ENCODE measurements at regions not wholly inside any gene's neighbourhood (a gene's known extent, or its start where the extent isn't known, plus 50 kb on each side); places are given as distances from the start of the nearest gene placed in this dataset.
"Not testable (repeated sequence)": the region's sequence is repeated elsewhere in the genome, so short reads cannot be mapped to it uniquely, and the experiment has no call there.

DNA sequence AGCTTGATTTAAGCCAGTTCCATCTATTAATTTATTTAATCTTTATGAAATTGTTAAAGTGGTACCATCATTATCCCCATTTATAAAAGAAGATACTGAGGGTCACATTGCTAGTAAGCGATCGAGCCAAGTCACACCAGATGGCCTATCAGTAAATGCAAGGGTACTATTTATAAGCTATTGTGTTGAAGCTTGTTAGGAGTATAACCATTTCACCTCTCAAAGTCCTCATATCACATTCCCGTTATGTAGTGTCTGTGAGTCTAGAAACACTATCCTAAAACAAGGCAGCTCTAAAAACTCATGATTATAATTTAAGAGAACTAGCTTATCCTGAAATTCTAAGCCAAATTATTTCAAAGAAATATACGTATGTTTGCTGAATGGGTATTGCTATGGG, 1161.8 kb downstream of the EFNA5 start:
- DNase-seq (ENCODE audit: low read depth in 2 of 3, low spot score in 2 of 3): no peak

DNA sequence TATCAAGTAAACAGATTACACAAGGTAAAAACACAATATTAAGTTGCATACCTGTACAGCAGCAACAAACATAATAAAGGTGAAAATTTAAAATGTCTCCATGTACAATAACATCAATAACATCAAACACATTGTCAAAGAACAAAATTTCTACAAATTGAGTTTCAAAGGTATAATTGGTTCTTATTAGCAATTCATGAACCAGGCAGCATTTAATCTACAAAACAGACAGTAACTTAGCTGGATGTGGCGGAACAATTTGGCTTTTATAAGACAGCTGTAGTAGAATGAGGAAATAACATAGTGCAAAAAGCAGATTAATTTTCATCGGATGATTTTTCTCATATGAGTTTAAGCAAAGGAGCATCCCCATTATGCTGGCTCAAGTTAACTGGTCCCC, 1176.8 kb downstream of the EFNA5 start:
- DNase-seq (ENCODE audit: low read depth in 2 of 3, low spot score in 2 of 3): no peak

DNA sequence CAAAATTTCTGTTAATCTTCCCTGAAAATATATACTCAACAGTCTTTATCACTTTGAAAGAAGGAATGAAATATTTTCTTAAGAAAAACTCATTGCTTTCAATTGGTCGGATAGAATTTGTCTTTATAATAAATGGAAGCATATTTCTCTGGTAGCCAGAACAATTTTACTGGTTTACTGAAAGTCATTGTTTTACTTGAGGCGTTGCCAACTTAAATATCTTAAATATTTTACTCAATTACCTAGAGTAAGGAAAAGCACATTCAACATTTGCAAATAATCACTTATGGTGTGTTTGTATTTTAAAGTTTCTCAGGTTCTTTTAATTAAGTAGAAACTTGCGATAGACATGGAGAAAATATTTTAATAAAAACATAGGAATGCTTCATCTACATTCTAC, 1181.7 kb downstream of the EFNA5 start:
- DNase-seq (ENCODE audit: low read depth in 2 of 3, low spot score in 2 of 3): no peak

DNA sequence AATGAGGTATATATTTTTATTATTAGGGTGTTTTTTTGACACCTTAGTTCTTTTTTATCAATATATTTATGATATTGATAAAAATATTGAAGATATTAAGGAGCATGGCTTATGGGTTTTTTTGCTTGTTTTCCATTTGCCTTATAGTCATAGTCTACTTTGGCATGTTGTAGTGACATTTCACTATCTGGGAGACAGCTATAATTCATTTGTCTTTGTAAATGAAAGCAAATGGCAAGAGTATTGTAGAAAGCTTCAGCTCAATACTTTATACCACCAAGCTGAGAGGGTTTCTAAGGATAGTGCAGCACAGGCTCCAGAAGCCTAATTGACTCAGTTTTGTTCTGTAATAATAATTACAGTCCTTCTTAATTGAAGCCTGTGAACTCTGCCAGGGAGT, 1182.3 kb downstream of the EFNA5 start:
- no peak for DNase-seq (ENCODE audit: low read depth in 2 of 3, low spot score in 2 of 3)

DNA sequence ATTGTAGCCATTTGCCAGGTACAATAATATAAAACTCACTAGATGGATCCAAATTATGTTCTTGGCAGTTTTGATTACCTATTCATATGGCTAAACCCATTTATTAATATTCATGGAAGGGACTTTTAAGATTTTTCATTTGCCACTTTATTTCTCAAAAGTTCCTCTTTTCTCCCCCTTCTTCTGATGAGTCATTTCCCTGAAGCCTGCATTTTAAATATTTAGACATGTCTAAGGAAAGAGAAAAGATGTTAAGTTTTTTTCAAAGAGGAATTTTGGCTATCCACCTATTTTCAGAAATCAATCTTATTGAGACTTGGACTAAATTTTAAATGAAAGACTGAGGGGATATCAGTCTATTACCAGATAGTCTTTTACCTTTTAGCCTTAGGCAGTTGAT, 1189.4 kb downstream of the EFNA5 start:
- peak in 2 of 3 donors; percentile 13 to 16 for DNase-seq (ENCODE audit: low read depth in 2 of 3, low spot score in 2 of 3)

DNA sequence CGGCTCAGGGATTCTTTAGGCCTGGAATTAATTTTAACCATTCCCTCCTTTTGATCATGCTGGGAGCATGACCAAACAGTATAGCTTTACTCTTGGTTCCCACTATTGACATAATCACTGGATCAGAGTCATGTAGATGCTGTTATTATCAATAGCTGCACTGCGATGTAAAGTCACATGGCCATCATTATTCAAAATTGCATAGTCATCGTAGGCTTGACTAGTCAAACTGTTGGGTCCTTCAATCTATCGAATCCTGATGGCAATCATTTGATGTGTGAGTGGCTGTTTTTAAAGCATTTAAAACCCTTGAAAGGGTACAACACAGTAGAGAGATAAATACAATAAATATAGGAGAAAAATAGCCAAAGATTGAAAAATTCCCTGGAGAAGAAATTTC, 1194.1 kb downstream of the EFNA5 start:
- no peak for DNase-seq (ENCODE audit: low read depth in 2 of 3, low spot score in 2 of 3)

DNA sequence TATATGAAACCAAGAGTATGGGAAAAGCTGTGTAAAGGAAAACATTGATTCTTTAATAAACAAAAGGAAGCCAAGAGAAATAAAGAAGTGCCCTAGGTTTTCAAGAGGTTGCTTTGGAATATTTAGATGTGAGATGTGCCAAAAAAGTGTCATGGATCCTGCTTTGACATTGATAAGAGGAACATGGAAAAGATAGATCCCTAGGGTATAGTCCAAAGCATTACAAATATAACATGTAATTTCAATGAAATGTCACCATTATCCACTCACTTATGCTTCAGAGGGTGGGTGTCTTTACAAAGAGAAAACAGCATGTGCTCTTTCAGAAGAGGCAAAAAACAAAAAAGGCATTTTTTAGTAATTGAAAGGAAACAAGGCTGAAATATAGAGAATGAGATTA, 1196.7 kb downstream of the EFNA5 start:
- no peak for DNase-seq (ENCODE audit: low read depth in 2 of 3, low spot score in 2 of 3)

DNA sequence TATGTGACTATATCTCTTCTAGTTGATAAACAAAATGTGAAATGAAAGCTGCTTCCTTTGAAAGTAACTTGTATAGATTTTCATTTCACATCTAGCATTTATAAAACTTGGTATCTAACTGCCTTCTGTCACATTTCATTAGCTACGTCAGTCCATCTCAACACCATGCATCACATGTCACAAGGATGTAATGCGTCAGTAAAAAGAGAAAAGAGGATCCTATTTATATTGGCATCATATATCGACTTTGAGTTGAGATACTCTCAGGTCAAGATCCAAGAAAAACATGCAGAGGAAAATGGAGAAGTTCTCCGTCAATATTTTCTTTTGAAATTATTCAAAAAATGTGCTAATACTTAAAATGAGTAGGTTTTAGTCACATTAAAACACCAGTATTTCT, 1211.2 kb downstream of the EFNA5 start:
- no peak for DNase-seq (ENCODE audit: low read depth in 2 of 3, low spot score in 2 of 3)

DNA sequence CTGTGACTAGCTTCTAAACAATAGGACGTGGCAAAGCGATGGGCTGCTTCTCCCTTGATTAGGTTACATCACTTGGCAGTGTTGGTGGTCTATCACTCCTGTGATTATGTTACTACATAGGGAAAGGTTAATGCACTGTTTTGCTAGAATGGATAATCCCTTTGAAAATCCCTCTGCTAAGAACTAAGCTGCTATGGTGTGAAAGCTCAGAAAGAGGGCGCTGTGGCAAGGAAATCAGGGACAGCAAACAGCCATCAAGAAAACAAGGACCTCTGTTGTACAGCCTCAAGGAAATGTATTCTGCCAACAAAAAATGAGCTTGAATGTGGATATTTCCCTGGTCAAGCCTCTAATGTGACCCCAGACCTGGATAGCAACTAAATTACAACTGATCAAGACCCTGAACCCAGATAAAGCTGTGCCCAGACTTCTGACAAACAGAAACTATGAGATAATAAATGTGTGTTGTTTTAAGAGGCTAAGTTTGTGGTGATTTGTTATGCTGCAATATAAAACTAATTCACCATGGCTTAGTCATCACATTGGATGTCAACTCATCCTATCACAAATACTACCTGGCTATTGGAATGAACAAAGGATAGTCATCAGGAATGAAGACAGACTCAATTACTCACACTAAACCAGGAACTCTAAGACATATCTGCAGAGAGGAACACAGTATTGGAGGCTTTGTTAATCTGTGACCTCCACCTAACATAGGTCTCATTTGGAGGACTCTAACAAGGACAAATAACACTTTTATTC, 1215.9 kb downstream of the EFNA5 start:
- peak in 2 of 3 donors; percentile 3 to 31 for DNase-seq (ENCODE audit: low read depth in 2 of 3, low spot score in 2 of 3)

DNA sequence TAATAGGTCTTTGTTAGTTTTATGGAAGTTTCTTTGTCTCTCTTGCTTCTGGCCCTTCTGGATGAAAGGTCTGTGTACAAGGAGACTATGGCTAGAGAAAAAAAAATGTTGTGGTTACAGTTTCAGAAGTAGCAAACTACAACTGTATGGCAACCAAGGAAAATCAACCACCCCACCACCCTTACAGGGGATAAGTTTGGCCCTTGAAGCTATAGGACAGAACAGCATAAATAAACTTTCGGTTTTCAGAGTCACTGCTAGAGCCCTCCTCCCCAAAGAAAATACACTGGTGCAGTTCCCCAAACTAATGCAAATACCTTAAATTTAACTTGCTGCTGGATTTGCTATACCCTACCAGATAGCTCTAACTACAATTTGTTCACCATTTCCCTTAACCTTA, 1216.7 kb downstream of the EFNA5 start:
- DNase-seq (ENCODE audit: low read depth in 2 of 3, low spot score in 2 of 3): no peak

DNA sequence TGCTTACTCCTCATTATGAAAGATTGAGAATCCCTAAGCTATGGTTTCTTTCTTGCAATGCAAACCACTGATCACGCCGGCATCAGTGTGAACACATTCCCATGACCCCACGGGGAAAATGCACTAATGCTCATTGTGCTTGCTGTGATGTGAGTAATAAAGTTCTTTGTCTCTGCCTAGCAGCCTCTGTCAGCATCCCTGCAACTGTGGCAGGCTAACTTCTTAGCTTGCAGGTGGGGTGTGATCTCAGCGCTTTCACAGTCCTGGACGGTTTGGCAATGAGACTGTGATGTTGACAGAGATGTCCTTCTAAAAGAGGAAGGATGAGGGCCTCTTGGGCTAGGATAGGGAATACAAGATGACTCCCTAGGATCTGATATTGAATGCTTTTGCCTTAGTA, 1218.7 kb downstream of the EFNA5 start:
- no peak for DNase-seq (ENCODE audit: low read depth in 2 of 3, low spot score in 2 of 3)

DNA sequence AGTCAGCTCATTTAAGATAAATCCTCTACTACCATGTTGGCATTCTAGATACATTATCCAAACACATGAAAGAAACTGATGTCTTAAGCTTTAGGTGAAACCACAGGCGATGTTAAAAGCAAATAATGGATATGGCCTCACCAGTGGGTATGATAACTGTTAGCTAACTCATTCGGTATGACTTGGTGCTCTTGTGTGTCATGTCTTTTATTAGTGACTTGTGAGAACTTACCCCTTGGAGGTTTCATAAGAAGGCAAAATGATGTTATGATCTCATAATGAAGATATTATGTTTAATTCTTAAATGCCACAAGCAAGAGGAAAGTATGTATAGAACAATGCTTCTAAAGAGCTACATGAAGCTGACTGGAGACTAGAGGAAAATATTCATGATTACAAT, 1227.0 kb downstream of the EFNA5 start:
- DNase-seq (ENCODE audit: low read depth in 2 of 3, low spot score in 2 of 3): no peak

DNA sequence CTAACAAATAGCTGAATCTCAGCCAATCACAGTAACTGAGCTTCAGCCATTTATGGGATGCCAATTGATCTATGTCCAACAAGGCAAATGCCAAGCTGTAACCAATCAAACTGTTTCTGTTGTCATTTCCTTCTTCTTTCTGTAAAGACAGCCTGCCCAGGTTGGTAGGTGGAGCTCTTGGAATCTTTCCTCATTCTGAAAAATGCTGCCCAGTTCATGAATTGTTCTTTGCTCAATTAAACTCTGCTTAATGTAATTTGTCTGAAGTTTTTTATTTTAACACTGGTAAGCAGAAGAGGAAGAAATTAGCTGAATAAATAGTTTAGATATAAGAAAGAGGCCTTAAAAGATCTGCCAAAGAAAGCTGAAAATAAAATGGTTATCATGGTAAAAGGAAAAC, 1235.6 kb downstream of the EFNA5 start:
- no peak for DNase-seq (ENCODE audit: low read depth in 2 of 3, low spot score in 2 of 3)

DNA sequence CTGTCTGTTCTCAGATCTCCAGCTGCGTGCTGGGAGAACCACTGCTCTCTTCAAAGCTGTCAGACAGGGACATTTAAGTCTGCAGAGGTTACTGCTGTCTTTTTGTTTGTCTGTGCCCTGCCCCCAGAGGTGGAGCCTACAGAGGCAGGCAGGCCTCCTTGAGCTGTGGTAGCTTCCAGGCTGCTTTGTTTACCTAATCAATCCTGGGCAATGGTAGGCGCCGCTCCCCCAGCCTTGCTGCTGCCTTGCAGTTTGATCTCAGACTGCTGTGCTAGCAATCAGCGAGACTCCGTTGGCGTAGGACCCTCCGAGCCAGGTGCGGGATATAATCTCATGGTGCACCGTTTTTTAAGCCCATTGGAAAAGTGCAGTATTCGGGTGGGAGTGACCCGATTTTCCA, 1240.0 kb downstream of the EFNA5 start:
- not testable (repeated sequence) for DNase-seq (ENCODE audit: low read depth in 2 of 3, low spot score in 2 of 3)

DNA sequence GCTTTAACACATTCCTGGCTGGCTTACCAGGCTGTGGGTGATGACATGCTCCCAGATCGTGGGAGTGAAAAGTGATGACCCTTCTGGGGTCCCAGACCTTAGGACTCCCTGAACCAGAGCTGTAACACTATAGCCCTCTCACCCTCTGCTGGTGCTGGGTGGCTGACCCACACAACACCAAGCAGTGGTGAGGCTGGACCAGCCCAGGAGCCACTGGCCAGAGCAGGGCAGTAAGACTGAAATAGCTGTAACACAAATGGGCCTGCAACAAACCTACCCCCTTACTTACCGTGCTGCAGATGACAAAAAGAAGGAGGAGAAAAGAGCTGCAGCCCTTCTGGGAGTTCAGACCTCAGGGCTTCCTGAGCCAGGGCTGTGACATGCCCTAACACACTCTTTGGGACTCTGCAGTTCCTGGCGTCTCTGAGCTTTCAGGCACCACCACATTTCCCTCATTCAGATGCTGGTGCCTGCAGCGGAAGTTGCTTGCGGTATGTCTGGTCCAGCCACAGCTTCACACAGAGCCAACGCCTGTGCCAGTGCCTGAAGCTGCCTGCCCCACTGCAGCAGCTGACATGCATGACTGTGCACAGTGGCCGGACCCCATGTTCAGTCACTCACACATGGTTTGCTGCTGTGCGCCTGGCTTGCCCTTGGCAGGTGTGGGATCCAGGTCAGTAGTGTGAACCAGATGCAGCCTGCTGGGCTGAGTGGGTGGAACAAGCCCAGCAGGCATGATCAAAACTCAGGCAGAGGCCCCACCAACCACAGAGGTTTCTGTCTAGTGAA, 1247.4 kb downstream of the EFNA5 start:
- DNase-seq (ENCODE audit: low read depth in 2 of 3, low spot score in 2 of 3): no peak

DNA sequence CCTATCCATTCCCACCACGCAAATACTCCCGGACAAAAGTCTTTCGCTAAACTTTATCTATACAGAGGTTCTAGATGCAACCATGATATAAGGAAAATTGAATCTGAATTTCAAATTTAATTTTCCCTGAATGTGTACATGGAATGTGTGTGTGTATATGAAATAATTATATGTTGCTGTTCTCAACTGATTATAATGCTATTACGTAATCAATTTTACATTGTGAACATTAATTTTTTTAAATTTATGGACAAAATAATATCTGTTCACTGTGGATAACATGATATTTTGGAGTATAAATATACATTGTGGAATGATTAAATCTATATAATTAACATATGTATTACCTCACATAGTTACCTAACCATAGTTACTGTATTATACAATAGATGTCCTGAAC, 1250.6 kb downstream of the EFNA5 start:
- no peak for DNase-seq (ENCODE audit: low read depth in 2 of 3, low spot score in 2 of 3)

DNA sequence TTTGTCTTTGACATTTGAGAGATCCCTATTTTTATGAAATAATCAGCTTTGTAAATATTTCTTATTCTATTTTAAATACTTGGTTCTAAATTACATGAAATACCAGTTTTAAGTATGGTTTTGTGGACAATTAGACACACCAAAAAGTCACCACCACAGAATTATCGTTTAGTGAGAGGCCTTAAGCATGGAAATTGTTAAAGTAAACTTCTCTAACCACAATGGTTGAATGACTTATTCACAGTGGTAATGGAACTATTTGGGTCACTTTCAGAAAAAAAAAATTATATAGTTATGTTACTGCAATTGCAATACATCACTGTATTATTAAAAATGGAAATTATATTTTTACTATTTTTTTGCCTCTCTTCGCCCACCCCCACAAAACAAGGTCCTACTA, 1252.5 kb downstream of the EFNA5 start:
- DNase-seq (ENCODE audit: low read depth in 2 of 3, low spot score in 2 of 3): no peak

DNA sequence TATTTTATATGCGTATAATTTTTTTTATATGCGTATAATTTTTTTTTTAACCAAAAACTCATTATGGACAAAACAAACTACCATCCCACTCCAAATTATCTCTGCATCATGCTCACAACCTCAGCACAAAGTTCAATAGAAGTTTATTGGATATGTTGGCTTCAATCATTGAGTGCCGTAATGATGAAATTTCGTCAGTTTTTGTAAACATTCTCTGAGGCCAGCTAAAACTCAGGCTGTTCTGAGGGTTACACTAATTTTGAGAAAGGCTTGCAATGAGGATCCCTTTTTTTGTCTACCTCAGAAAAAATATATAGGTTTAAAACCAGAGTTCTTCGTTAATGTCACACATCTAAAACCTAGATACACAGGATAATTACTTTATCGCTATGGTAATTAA, 1253.2 kb downstream of the EFNA5 start:
- no peak for DNase-seq (ENCODE audit: low read depth in 2 of 3, low spot score in 2 of 3)

DNA sequence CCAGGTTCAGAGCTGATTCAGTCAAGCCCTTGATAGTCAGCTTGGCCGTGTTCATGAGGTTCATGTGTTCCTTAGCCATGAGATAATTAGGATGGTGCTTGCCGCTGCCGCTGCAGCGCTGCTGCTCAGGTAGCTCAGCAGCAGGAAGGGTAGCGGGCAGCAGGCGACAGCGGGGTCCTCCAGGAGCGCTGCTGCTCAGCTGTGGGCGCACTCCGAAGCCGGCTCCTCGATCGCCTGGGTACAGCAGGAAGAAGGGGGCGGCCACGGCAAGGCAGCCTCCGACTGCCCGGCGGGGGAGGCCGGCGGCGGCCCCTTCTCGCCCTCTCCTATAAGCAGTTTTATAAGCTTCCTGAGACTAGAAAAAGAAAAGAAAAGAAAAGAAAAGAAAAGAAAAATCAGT, 1253.6 kb downstream of the EFNA5 start:
- DNase-seq (ENCODE audit: low read depth in 2 of 3, low spot score in 2 of 3): no peak

DNA sequence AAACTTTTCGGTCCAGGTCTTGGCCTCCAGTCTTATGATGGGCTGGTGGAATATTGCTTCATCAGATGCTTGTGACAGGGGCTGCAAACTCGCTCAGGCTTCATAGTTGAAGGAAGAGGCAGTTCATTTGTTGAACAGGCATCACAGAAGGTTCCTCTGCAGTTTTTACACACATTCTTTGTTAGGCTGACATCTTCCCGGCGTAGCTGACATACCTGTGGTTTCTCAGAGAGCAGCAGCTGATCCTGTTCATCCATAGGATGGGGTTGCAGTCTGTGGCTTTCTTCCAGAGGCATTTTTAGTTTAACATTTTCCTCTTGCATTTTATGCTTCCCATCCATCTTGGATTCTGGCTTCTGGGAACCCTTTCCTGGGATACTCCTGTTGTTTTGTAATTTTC, 1255.2 kb downstream of the EFNA5 start:
- no peak for DNase-seq (ENCODE audit: low read depth in 2 of 3, low spot score in 2 of 3)

DNA sequence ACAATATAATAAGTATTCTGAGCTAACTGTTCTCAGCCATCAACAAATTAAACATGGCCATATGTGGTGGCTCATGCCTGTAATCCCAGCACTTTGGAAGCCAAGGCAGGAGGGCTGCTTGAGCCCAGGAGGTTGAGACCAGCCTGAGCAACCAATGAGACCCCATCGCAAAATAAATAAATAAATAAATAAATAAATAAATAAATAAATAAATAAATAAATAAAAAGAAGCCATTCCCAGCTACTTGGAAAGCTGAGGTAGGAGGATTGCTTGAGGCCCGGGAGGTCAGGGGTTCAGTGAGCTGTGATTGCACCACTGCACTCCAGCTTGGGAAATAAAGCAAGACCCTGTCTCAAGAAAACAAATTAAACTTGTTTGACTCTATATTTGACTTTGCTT, 1256.4 kb downstream of the EFNA5 start:
- no peak for DNase-seq (ENCODE audit: low read depth in 2 of 3, low spot score in 2 of 3)

DNA sequence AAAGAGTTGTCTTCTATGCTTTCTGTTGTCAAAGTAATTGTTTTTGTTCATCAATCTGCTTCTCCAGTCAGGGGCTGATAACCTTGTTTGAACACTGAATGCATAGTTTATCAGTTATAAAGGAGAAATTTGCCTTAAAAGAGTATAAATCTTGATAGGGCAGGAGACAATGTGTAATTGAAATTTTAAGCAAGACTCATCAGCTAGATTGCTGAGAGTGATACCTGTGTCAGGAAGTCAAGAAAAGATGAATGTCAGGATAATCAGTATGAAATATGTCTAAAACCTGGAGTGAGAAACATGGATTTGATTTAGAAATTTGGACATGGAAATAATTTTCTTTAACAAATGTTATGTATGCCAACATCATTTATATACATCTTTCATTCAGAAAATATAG, 1258.1 kb downstream of the EFNA5 start:
- DNase-seq (ENCODE audit: low read depth in 2 of 3, low spot score in 2 of 3): no peak

All from hematopoietic multipotent progenitor cell (in vitro differentiated cells).